H1 (cell line): ENCODE measurements at regions not wholly inside any gene's neighbourhood (a gene's known extent, or its start where the extent isn't known, plus 50 kb on each side); places are given as distances from the start of the nearest gene placed in this dataset.

Source experiments
- BCL11A ChIP-seq, 2 experiments: IDR thresholded peaks; one replicate each; pipeline ENCODE4 v1.6.1; 2011; ENCODE audit warnings: low read depth in 2 of 2, low read length in 2 of 2, mild to moderate bottlenecking in 2 of 2
- CEBPB ChIP-seq: IDR thresholded peaks from 2 replicates; pipeline ENCODE4 v1.6.1; 2012; ENCODE audit warnings: low read depth, low read length
- CHD7 ChIP-seq: fragments of 300-600 bp; sonication (generic); IDR thresholded peaks from 2 replicates; pipeline ENCODE4 v1.7.1; 2012; ENCODE audit warnings: low read length, moderate library complexity, mild to moderate bottlenecking, inconsistent platforms; ENCODE audit not compliant: insufficient replicate concordance
- CTCF ChIP-seq, 3 experiments: IDR thresholded peaks; 1 replicate in 2 of 3; 2 replicates in 1 of 3; pipeline versions ENCODE4 v1.5.1 to v1.6.1; 2011; ENCODE audit warnings: low read length in 3 of 3, mild to moderate bottlenecking in 3 of 3, inconsistent platforms in 2 of 3, low read depth in 1 of 3, moderate library complexity in 1 of 3; ENCODE audit not compliant: insufficient read depth in 1 of 3; ENCODE audit errors: control extremely low read depth in 1 of 3
- MAFK ChIP-seq: IDR thresholded peaks from 2 replicates; pipeline ENCODE4 v1.6.1; 2012; ENCODE audit warnings: low read depth, mild to moderate bottlenecking, improper control_type of control experiment, low read length
- SAP30 ChIP-seq: fragments of 300-600 bp; sonication (generic); IDR thresholded peaks from 2 replicates; pipeline ENCODE4 v1.7.1; 2012; ENCODE audit warnings: low read length, moderate library complexity, mild to moderate bottlenecking, inconsistent platforms; ENCODE audit not compliant: insufficient read depth, insufficient replicate concordance
- SP1 ChIP-seq: IDR thresholded peaks from 2 replicates; pipeline ENCODE4 v1.6.1; 2011; ENCODE audit warnings: low read depth, low read length

DNA sequence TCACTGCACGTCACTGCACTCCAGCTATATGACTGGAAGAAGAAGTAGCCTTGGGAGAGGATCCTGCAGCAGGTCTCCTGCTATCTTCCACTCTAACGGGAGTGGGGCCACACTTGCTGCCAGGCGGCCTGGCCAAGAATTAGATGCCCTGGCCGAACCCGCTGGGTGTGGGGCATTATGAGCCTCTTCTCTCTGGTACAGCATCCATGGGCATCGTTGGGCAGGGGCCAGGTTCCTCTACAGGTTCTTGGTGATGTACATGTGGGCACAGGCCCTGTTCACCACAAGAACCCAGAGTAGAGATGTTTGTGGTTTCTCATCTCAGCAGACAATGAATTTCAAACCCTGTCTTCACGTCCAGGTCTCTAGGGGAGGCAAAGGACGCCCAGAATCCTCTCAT is 370.5 kb downstream of the NPHP4 start:
- TF ChIP-seq SAP30 (no peak), SP1 (no peak), MAFK (no peak), CTCF (IDR thresholded peaks at IDR 0.05; ENCODE audit: control extremely low read depth in 1 of 3, insufficient read depth in 1 of 3, low read depth in 1 of 3, low read length in 3 of 3) (no peak), CHD7 (no peak), CEBPB (no peak), BCL11A (IDR thresholded peaks at IDR 0.05; ENCODE audit: low read depth in 2 of 2, low read length in 2 of 2) (no peak)
